ENCODE measurements at regions not wholly inside any gene's neighbourhood (a gene's known extent, or its start where the extent isn't known, plus 50 kb on each side); places are given as distances from the start of the nearest gene placed in this dataset.

- TF ChIP-seq GATA2 (IDR thresholded peaks at IDR 0.05; ENCODE audit: low read depth, low read length): peak; percentile 35; the same call in 1 of the 2 replicates
- TF ChIP-seq GATA3 (IDR thresholded peaks at IDR 0.05; ENCODE audit: low read depth, low read length): peak; percentile 79
These were observed 283.0 kb upstream of the IZUMO3 start for GRCh38 chr9:24828687-24829086.

GRCh38 chr9:24824607-24825006 is 278.9 kb upstream of the IZUMO3 start:
- TF ChIP-seq GATA2 (IDR thresholded peaks at IDR 0.05; ENCODE audit: low read depth, low read length): no peak
- TF ChIP-seq GATA3 (IDR thresholded peaks at IDR 0.05; ENCODE audit: low read depth, low read length): no peak

- TF ChIP-seq GATA3 (IDR thresholded peaks at IDR 0.05; ENCODE audit: low read depth, low read length) (no peak), GATA2 (IDR thresholded peaks at IDR 0.05; ENCODE audit: low read depth, low read length) (no peak)
These were observed 274.5 kb upstream of the IZUMO3 start for GRCh38 chr9:24820196-24820595.

- TF ChIP-seq GATA3 (IDR thresholded peaks at IDR 0.05; ENCODE audit: low read depth, low read length) (no peak), GATA2 (IDR thresholded peaks at IDR 0.05; ENCODE audit: low read depth, low read length) (no peak)
These were observed 272.1 kb upstream of the IZUMO3 start for GRCh38 chr9:24817756-24818155.

GRCh38 chr9:24816006-24816405 is 270.3 kb upstream of the IZUMO3 start:
- no peak for TF ChIP-seq GATA2 (IDR thresholded peaks at IDR 0.05; ENCODE audit: low read depth, low read length)
- TF ChIP-seq GATA3 (IDR thresholded peaks at IDR 0.05; ENCODE audit: low read depth, low read length): no peak

GRCh38 chr9:24801344-24801743 is 255.6 kb upstream of the IZUMO3 start:
- no peak for TF ChIP-seq GATA2 (IDR thresholded peaks at IDR 0.05; ENCODE audit: low read depth, low read length)
- no peak for TF ChIP-seq GATA3 (IDR thresholded peaks at IDR 0.05; ENCODE audit: low read depth, low read length)

- TF ChIP-seq GATA3 (IDR thresholded peaks at IDR 0.05; ENCODE audit: low read depth, low read length) (no peak), GATA2 (IDR thresholded peaks at IDR 0.05; ENCODE audit: low read depth, low read length) (no peak)
These were observed 248.1 kb upstream of the IZUMO3 start for GRCh38 chr9:24793787-24794186.

- TF ChIP-seq GATA3 (IDR thresholded peaks at IDR 0.05; ENCODE audit: low read depth, low read length) (no peak), GATA2 (IDR thresholded peaks at IDR 0.05; ENCODE audit: low read depth, low read length) (no peak)
These were observed 230.5 kb upstream of the IZUMO3 start for GRCh38 chr9:24776226-24776625.

- TF ChIP-seq GATA2 (IDR thresholded peaks at IDR 0.05; ENCODE audit: low read depth, low read length) (no peak), GATA3 (IDR thresholded peaks at IDR 0.05; ENCODE audit: low read depth, low read length) (no peak)
These were observed 220.4 kb upstream of the IZUMO3 start for GRCh38 chr9:24766081-24766480.

GRCh38 chr9:24765025-24765756 is 219.5 kb upstream of the IZUMO3 start:
- TF ChIP-seq GATA2 (IDR thresholded peaks at IDR 0.05; ENCODE audit: low read depth, low read length): no peak
- TF ChIP-seq GATA3 (IDR thresholded peaks at IDR 0.05; ENCODE audit: low read depth, low read length): no peak

- no peak for TF ChIP-seq GATA2 (IDR thresholded peaks at IDR 0.05; ENCODE audit: low read depth, low read length)
- no peak for TF ChIP-seq GATA3 (IDR thresholded peaks at IDR 0.05; ENCODE audit: low read depth, low read length)
These were observed 192.8 kb upstream of the IZUMO3 start for GRCh38 chr9:24738421-24738961.

GRCh38 chr9:24731754-24732153 is 186.1 kb upstream of the IZUMO3 start:
- TF ChIP-seq GATA3 (IDR thresholded peaks at IDR 0.05; ENCODE audit: low read depth, low read length) (no peak), GATA2 (IDR thresholded peaks at IDR 0.05; ENCODE audit: low read depth, low read length) (no peak)

GRCh38 chr9:24721621-24722020 is 175.9 kb upstream of the IZUMO3 start:
- TF ChIP-seq GATA2 (IDR thresholded peaks at IDR 0.05; ENCODE audit: low read depth, low read length) (no peak), GATA3 (IDR thresholded peaks at IDR 0.05; ENCODE audit: low read depth, low read length) (no peak)

- no peak for TF ChIP-seq GATA2 (IDR thresholded peaks at IDR 0.05; ENCODE audit: low read depth, low read length)
- no peak for TF ChIP-seq GATA3 (IDR thresholded peaks at IDR 0.05; ENCODE audit: low read depth, low read length)
These were observed 166.5 kb upstream of the IZUMO3 start for GRCh38 chr9:24712206-24712605.

GRCh38 chr9:24708814-24709213 is 163.1 kb upstream of the IZUMO3 start:
- TF ChIP-seq GATA2 (IDR thresholded peaks at IDR 0.05; ENCODE audit: low read depth, low read length) (no peak), GATA3 (IDR thresholded peaks at IDR 0.05; ENCODE audit: low read depth, low read length) (no peak)

Data from SH-SY5Y (cell line).